Karpas-422 (cell line): ENCODE measurements at regions not wholly inside any gene's neighbourhood (a gene's known extent, or its start where the extent isn't known, plus 50 kb on each side); places are given as distances from the start of the nearest gene placed in this dataset.

ENCODE experiments used
- DNase-seq: peaks from one replicate; pipeline ENCODE4 v3.0.0-alpha.2; 2015
- H2AFZ ChIP-seq: fragments of 200-600 bp; sonication (generic); 2 replicates; pipeline ENCODE4 v1.6.1; 2014; ENCODE audit warnings: antibody characterized with exemption, low read length, mixed read lengths
- H3K27ac ChIP-seq: fragments of 200-600 bp; sonication (generic); 2 replicates; pipeline ENCODE4 v1.5.1; 2014; ENCODE audit warnings: mild to moderate bottlenecking, low read length, moderate library complexity
- H3K27me3 ChIP-seq: fragments of 200-600 bp; sonication (generic); 2 replicates; pipeline ENCODE4 v1.6.1; 2014; ENCODE audit warnings: low read length, mixed read lengths
- H3K36me3 ChIP-seq: fragments of 200-600 bp; sonication (generic); 2 replicates; pipeline ENCODE4 v1.6.1; 2014; ENCODE audit warnings: low read length, mixed read lengths; ENCODE audit not compliant: insufficient read depth
- H3K4me1 ChIP-seq: fragments of 200-600 bp; sonication (generic); 2 replicates; pipeline ENCODE4 v1.6.1; 2014; ENCODE audit warnings: mild to moderate bottlenecking, low read length, mixed read lengths
- H3K4me2 ChIP-seq: fragments of 200-600 bp; sonication (generic); 2 replicates; pipeline ENCODE4 v1.6.1; 2014; ENCODE audit warnings: low read length, low read depth, mild to moderate bottlenecking; ENCODE audit not compliant: poor library complexity, severe bottlenecking
- H3K4me3 ChIP-seq: fragments of 200-600 bp; sonication (generic); 2 replicates; pipeline ENCODE4 v1.5.1; 2014; ENCODE audit warnings: mild to moderate bottlenecking, antibody characterized with exemption, low read length, mixed read lengths
- H3K79me2 ChIP-seq: fragments of 200-600 bp; sonication (generic); 2 replicates; pipeline ENCODE4 v1.6.1; 2014; ENCODE audit warnings: mild to moderate bottlenecking, low read length, mixed read lengths
- H3K9ac ChIP-seq: fragments of 200-600 bp; sonication (generic); 2 replicates; pipeline ENCODE4 v1.6.0; 2014; ENCODE audit warnings: low read length
- H3K9me2 ChIP-seq: fragments of 200-600 bp; sonication (generic), shearing (Covaris generic); replicated peaks from 2 replicates; pipeline ENCODE4 v1.6.0; 2014; ENCODE audit warnings: mild to moderate bottlenecking, low read length, moderate library complexity; ENCODE audit not compliant: insufficient read depth
- H3K9me3 ChIP-seq: fragments of 300-700, 200-600 bp; sonication (generic); 2 replicates; pipeline ENCODE4 v1.6.1; 2014; ENCODE audit warnings: low read length, mixed read lengths
- H4K20me1 ChIP-seq: fragments of 200-600 bp; sonication (generic); 2 replicates; pipeline ENCODE4 v1.6.1; 2014; ENCODE audit warnings: mild to moderate bottlenecking, antibody characterized with exemption, low read length, low read depth; ENCODE audit not compliant: insufficient read depth

- Histone ChIP-seq H3K27me3 (no peaks in the 10 kb centered on the region), H2AFZ (no peak overlapping the region), H3K4me3 (no peak overlapping the region), H3K27ac (no peak overlapping the region), H3K4me2 (no peak overlapping the region), H3K4me1 (no peaks in the 10 kb centered on the region), H3K36me3 (no peaks in the 10 kb centered on the region), H4K20me1 (no peaks in the 10 kb centered on the region), H3K79me2 (no peaks in the 10 kb centered on the region), H3K9me3 (no peaks in the 10 kb centered on the region), H3K9ac (no peak overlapping the region), H3K9me2 (no peaks in the 10 kb centered on the region)
- no peak for DNase-seq
Observed at GRCh38 chr4:184954482-184954881, 63.8 kb upstream of the HELT start.

GRCh38 chr4:184955116-184955515 is 63.2 kb upstream of the HELT start:
- Histone ChIP-seq H3K27ac (no peak overlapping the region), H3K4me3 (no peak overlapping the region), H3K9me2 (no peaks in the 10 kb centered on the region), H3K36me3 (no peaks in the 10 kb centered on the region), H3K9ac (no peak overlapping the region), H2AFZ (no peak overlapping the region), H3K79me2 (no peaks in the 10 kb centered on the region), H3K9me3 (no peaks in the 10 kb centered on the region), H3K4me2 (no peak overlapping the region), H4K20me1 (no peaks in the 10 kb centered on the region), H3K27me3 (no peaks in the 10 kb centered on the region), H3K4me1 (no peaks in the 10 kb centered on the region)
- no peak for DNase-seq

GRCh38 chr4:184955636-184956035 is 62.7 kb upstream of the HELT start:
- H3K79me2 ChIP-seq, result no peaks in the 10 kb centered on the region
- H3K36me3 ChIP-seq, result no peaks in the 10 kb centered on the region
- no peaks in the 10 kb centered on the region for H3K9me3 ChIP-seq
- H3K4me3 ChIP-seq, result no peak overlapping the region
- DNase-seq, result no peak
- H2AFZ ChIP-seq, result no peak overlapping the region
- no peaks in the 10 kb centered on the region for H3K27me3 ChIP-seq
- no peak overlapping the region for H3K9ac ChIP-seq
- H4K20me1 ChIP-seq, result no peaks in the 10 kb centered on the region
- no peak overlapping the region for H3K4me2 ChIP-seq
- no peaks in the 10 kb centered on the region for H3K9me2 ChIP-seq
- H3K4me1 ChIP-seq, result no peaks in the 10 kb centered on the region
- H3K27ac ChIP-seq, result no peak overlapping the region

- H3K27ac ChIP-seq, result no peak overlapping the region
- H3K79me2 ChIP-seq, result no peaks in the 10 kb centered on the region
- H3K4me2 ChIP-seq, result no peak overlapping the region
- H3K9me2 ChIP-seq, result no peaks in the 10 kb centered on the region
- no peaks in the 10 kb centered on the region for H3K9me3 ChIP-seq
- H3K4me3 ChIP-seq, result no peak overlapping the region
- no peak overlapping the region for H2AFZ ChIP-seq
- no peak for DNase-seq
- H3K27me3 ChIP-seq, result no peaks in the 10 kb centered on the region
- no peaks in the 10 kb centered on the region for H4K20me1 ChIP-seq
- no peaks in the 10 kb centered on the region for H3K4me1 ChIP-seq
- no peak overlapping the region for H3K9ac ChIP-seq
- no peaks in the 10 kb centered on the region for H3K36me3 ChIP-seq
Observed at GRCh38 chr4:184957446-184958115, 60.7 kb upstream of the HELT start.

GRCh38 chr4:184958127-184958922 is 60.0 kb upstream of the HELT start:
- H3K9me2 ChIP-seq, result no peaks in the 10 kb centered on the region
- no peak for DNase-seq
- no peak overlapping the region for H3K9ac ChIP-seq
- no peaks in the 10 kb centered on the region for H3K36me3 ChIP-seq
- no peak overlapping the region for H3K27ac ChIP-seq
- no peak overlapping the region for H3K4me3 ChIP-seq
- H3K27me3 ChIP-seq, result no peaks in the 10 kb centered on the region
- H3K79me2 ChIP-seq, result no peaks in the 10 kb centered on the region
- H3K4me2 ChIP-seq, result no peak overlapping the region
- no peak overlapping the region for H2AFZ ChIP-seq
- H3K9me3 ChIP-seq, result no peaks in the 10 kb centered on the region
- H3K4me1 ChIP-seq, result no peaks in the 10 kb centered on the region
- H4K20me1 ChIP-seq, result no peaks in the 10 kb centered on the region

GRCh38 chr4:184958923-184959210 is 59.4 kb upstream of the HELT start:
- Histone ChIP-seq H4K20me1 (no peaks in the 10 kb centered on the region), H3K9me2 (no peaks in the 10 kb centered on the region), H2AFZ (no peak overlapping the region)

GRCh38 chr4:184959309-184959708 is 59.0 kb upstream of the HELT start:
- H3K9me2 ChIP-seq, result no peaks in the 10 kb centered on the region
- H2AFZ ChIP-seq, result no peak overlapping the region
- no peaks in the 10 kb centered on the region for H3K27me3 ChIP-seq
- H4K20me1 ChIP-seq, result no peaks in the 10 kb centered on the region
- H3K36me3 ChIP-seq, result no peaks in the 10 kb centered on the region
- H3K27ac ChIP-seq, result no peak overlapping the region
- no peaks in the 10 kb centered on the region for H3K9me3 ChIP-seq
- no peak for DNase-seq
- no peak overlapping the region for H3K4me3 ChIP-seq
- no peak overlapping the region for H3K9ac ChIP-seq
- H3K4me1 ChIP-seq, result no peaks in the 10 kb centered on the region
- H3K79me2 ChIP-seq, result no peaks in the 10 kb centered on the region
- no peak overlapping the region for H3K4me2 ChIP-seq

More at GRCh38 chr4:184958923-184959210, 59.4 kb upstream of the HELT start:
- Histone ChIP-seq H3K79me2 (no peaks in the 10 kb centered on the region), H3K36me3 (no peaks in the 10 kb centered on the region), H3K9ac (no peak overlapping the region), H3K9me3 (no peaks in the 10 kb centered on the region), H3K4me3 (no peak overlapping the region), H3K4me1 (no peaks in the 10 kb centered on the region), H3K4me2 (no peak overlapping the region), H3K27me3 (no peaks in the 10 kb centered on the region), H3K27ac (no peak overlapping the region)
- DNase-seq, result no peak

GRCh38 chr4:184959786-184960185 is 58.5 kb upstream of the HELT start:
- Histone ChIP-seq H3K27me3 (no peaks in the 10 kb centered on the region), H3K4me3 (no peak overlapping the region), H4K20me1 (no peaks in the 10 kb centered on the region), H2AFZ (no peak overlapping the region), H3K9me3 (no peaks in the 10 kb centered on the region), H3K4me2 (no peak overlapping the region), H3K79me2 (no peaks in the 10 kb centered on the region), H3K9ac (no peak overlapping the region), H3K27ac (no peak overlapping the region), H3K36me3 (no peaks in the 10 kb centered on the region), H3K4me1 (no peaks in the 10 kb centered on the region), H3K9me2 (no peaks in the 10 kb centered on the region)
- no peak for DNase-seq
